Right atrium auricular region (tissue), 2 donors: ENCODE measurements at regions not wholly inside any gene's neighbourhood (a gene's known extent, or its start where the extent isn't known, plus 50 kb on each side); places are given as distances from the start of the nearest gene placed in this dataset.
"Not testable (repeated sequence)": the region's sequence is repeated elsewhere in the genome, so short reads cannot be mapped to it uniquely, and the experiment has no call there.

Experiments
- DNase-seq: peaks from one replicate; pipeline ENCODE4 v3.0.0-alpha.2; 2019; ENCODE audit warnings: low spot score
- H3K27ac ChIP-seq, 2 donors: fragments of 200-600 bp; sonication (generic); 1 replicate in 1 of 2; 2 replicates in 1 of 2; pipeline ENCODE4 v1.5.1; 2016 to 2019
- H3K27me3 ChIP-seq, 2 donors: fragments of 200-600 bp; sonication (generic); one replicate each; pipeline versions ENCODE4 v1.5.1 to v1.6.0; 2017 to 2019
- H3K36me3 ChIP-seq: fragments of 200-600 bp; sonication (generic); one replicate; pipeline ENCODE4 v1.5.1; 2016
- H3K4me1 ChIP-seq, 2 donors: fragments of 200-600 bp; sonication (generic); one replicate each; pipeline versions ENCODE4 v1.5.1 to v1.6.0; 2017 to 2019
- H3K4me3 ChIP-seq, 2 donors: fragments of 200-600 bp; sonication (generic); 1 replicate in 1 of 2; 2 replicates in 1 of 2; pipeline ENCODE4 v1.5.1; 2017 to 2019; ENCODE audit warnings: mild to moderate bottlenecking in 1 of 2, moderate library complexity in 1 of 2
- H3K9me3 ChIP-seq, 2 donors: fragments of 200-600 bp; sonication (generic); one replicate each; pipeline ENCODE4 v1.5.1; 2019
- TF ChIP-seq, protein P1 (sequence below), 2 donors: fragments of 200-600 bp; sonication (generic); IDR thresholded peaks; one replicate each; pipeline ENCODE4 v1.5.1; 2019; ENCODE audit warnings: antibody characterized with exemption in 2 of 2

DNA sequence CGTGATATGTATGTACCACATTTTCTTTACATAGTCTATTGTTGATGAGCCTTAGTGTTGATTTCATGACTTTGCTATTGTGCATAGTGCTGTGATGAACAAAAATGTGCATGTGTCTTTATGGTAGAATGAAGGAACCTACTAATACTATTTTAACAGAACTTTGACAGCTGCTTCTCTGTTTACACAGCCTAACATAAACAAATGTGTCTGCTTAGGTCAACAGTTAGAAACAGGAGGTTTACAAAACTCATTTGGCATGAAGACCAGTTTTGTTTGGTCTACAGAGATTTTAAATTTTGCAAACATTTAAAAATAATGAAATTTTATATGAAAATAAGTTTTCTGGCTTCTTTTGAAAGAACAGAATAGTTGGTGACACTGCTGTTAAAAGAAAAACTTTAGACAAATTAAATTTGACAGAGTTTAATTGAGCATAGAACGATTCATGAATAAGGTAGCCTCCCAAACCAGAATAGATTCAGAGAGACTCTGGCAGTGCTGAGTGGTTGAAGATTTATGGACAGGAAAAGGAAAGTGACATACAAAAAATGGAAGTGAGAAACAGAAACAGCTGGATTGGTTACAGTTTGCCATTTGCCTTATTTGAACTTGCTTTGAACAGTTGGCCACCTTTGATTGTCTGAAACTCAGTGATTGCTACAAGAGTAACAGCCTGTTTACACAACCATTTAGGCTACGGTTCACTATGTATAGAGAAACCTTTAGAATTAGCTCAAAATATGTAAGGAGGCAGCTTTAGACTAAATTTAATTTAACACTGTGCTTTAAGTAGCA lies 715.8 kb upstream of the HS3ST5 start:
- Histone ChIP-seq H3K36me3 (no peaks in the 10 kb centered on the region), H3K27ac (no peak overlapping the region), H3K4me1 (no peaks in the 10 kb centered on the region), H3K4me3 (no peak overlapping the region), H3K27me3 (no peaks in the 10 kb centered on the region), H3K9me3 (no peaks in the 10 kb centered on the region)
- no peak for DNase-seq
- TF ChIP-seq, protein P1, sequence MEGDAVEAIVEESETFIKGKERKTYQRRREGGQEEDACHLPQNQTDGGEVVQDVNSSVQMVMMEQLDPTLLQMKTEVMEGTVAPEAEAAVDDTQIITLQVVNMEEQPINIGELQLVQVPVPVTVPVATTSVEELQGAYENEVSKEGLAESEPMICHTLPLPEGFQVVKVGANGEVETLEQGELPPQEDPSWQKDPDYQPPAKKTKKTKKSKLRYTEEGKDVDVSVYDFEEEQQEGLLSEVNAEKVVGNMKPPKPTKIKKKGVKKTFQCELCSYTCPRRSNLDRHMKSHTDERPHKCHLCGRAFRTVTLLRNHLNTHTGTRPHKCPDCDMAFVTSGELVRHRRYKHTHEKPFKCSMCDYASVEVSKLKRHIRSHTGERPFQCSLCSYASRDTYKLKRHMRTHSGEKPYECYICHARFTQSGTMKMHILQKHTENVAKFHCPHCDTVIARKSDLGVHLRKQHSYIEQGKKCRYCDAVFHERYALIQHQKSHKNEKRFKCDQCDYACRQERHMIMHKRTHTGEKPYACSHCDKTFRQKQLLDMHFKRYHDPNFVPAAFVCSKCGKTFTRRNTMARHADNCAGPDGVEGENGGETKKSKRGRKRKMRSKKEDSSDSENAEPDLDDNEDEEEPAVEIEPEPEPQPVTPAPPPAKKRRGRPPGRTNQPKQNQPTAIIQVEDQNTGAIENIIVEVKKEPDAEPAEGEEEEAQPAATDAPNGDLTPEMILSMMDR (IDR thresholded peaks at IDR 0.05): no peak

DNA sequence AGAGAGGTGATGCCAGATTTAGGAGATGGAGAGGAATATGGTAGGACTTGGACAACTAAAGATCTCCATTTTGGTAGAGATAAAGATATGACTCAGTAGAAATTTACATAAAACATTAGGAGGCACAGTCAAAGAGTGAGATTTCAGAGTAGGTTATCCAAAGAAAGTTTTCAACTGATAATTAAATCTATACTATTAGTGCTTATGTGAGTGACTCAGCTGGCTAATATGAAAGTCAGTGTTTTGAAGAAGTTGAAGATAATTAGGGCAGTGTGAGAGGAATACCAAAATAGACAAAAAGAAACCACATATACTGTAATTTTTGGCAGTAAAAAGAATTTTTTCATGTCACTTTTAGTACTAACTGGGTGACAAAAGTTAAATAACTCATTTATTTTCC lies 712.8 kb upstream of the HS3ST5 start:
- Histone ChIP-seq H3K4me1 (no peaks in the 10 kb centered on the region), H3K27ac (no peak overlapping the region), H3K9me3 (no peaks in the 10 kb centered on the region), H3K36me3 (no peaks in the 10 kb centered on the region), H3K4me3 (no peak overlapping the region), H3K27me3 (no peaks in the 10 kb centered on the region)
- DNase-seq: no peak
- TF ChIP-seq, protein P1 (IDR thresholded peaks at IDR 0.05): no peak

DNA sequence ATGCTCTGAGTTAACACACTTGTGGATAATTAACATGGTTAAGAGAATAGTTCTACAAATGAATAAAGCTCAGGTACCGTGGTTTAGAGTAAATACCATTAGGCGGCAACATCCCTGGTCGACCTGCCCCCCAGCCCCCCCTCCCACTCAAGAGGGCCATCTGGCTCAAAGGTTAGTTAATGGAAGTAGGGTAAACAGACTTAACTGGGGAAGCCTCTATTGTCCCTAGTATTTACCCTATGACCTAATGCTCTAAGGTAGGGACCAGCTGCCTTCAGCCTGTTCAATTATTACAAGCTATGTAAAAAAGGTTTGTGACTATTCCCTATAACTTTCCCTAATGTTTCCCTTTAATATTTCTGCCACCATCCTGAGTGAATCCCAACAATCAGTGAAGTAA lies 711.4 kb upstream of the HS3ST5 start:
- H3K27me3 ChIP-seq: not testable (repeated sequence)

DNA sequence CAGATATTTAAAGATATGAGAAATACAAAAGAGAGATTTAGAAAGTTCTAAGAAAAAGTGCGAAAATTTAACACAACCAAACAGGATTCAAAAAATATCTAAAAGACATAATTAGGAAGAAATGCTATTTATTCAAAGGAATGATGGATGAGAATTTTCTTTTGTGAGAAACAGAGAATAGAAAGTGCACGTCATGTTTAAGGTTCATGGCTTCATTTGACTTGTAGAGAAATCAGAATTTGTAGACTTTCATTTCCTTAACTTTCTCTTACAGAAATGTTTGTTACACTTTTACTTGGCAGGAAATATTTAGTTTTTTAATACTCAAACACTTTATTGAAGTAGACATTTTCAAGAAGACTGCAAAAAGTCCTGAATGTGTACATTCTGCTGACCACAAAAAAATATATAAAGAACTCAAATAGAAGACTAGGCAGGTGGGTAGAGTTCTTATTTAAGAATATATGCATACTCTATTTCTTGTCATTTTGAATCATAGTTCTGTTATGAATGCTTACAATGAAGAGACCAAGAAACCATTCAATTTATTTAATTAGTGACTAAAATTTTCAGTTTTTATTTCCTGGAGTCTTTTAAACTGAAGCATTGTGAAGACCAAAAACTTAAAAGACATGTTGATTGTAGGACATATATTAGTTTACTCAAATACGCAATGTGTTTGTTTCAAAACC lies 710.5 kb upstream of the HS3ST5 start:
- Histone ChIP-seq H3K4me1 (no peaks in the 10 kb centered on the region), H3K9me3 (no peaks in the 10 kb centered on the region), H3K27me3 (no peaks in the 10 kb centered on the region), H3K36me3 (no peaks in the 10 kb centered on the region), H3K27ac (no peak overlapping the region), H3K4me3 (no peak overlapping the region)
- DNase-seq: no peak
- TF ChIP-seq, protein P1 (IDR thresholded peaks at IDR 0.05): no peak

More for the DNA sequence above, 711.4 kb upstream of the HS3ST5 start:
- H3K9me3 ChIP-seq, H3K4me3 ChIP-seq, H3K27ac ChIP-seq, DNase-seq, H3K36me3 ChIP-seq, H3K4me1 ChIP-seq: not testable (repeated sequence)

DNA sequence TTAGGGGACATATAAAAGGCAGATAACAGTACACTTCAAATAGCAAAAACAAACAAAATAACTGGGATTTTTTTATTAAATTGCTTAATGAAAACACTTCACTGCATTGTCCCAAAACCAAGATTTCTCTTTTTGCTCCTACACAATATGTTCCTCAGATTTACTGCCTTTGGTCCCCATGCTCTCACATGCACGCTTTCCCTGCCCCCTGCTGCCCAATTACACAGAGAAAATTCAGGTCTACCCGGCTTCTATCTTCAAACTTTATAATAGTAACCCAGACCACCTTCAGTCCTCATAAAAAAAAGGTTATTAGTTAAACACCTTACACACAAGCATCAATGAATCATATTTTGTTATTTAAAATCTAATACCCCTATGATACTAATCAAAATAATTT lies 673.8 kb upstream of the HS3ST5 start:
- no peak for DNase-seq
- TF ChIP-seq, protein P1 (IDR thresholded peaks at IDR 0.05): no peak
- no peaks in the 10 kb centered on the region for H3K27me3 ChIP-seq
- no peak overlapping the region for H3K27ac ChIP-seq
- H3K4me1 ChIP-seq: no peaks in the 10 kb centered on the region
- no peaks in the 10 kb centered on the region for H3K9me3 ChIP-seq
- H3K4me3 ChIP-seq: no peak overlapping the region
- no peaks in the 10 kb centered on the region for H3K36me3 ChIP-seq

DNA sequence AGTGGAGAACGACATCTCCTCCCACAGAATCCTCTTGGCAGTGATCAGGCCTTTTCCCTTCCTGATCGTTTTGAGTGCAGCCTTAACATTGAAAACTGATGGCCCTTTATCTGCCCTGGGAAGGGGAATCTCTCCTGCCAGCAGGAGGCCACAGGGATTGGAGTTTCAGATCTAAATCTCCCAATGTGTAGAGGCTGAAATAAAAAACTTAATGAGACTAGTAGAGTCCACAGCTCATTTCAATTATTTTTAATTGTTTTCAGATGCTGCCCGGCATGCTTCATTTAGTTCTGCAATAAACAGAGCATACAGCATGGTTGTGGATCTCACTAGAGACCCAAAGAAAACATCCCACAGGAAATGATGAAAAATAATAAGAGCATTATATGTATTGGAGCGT lies 662.2 kb upstream of the HS3ST5 start:
- TF ChIP-seq, protein P1 (IDR thresholded peaks at IDR 0.05): no peak
- no peak for DNase-seq
- Histone ChIP-seq H3K36me3 (no peaks in the 10 kb centered on the region), H3K9me3 (no peaks in the 10 kb centered on the region), H3K4me3 (no peak overlapping the region), H3K27ac (no peak overlapping the region), H3K4me1 (no peaks in the 10 kb centered on the region), H3K27me3 (no peaks in the 10 kb centered on the region)
